Trophoblast cell (in vitro differentiated cells and primary cell): ENCODE measurements at regions not wholly inside any gene's neighbourhood (a gene's known extent, or its start where the extent isn't known, plus 50 kb on each side); places are given as distances from the start of the nearest gene placed in this dataset.
A peak's percentile ranks its signal among the peaks of the same experiment; 100 is the strongest.

Experiments
- DNase-seq, 2 donors: peaks; one replicate each; pipeline ENCODE4 v3.0.0-alpha.2; 2016
- H2AFZ ChIP-seq: 2 replicates; pipeline ENCODE4 v1.6.1; 2013; ENCODE audit warnings: low read length, moderate library complexity, mild to moderate bottlenecking; ENCODE audit not compliant: insufficient read depth, poor library complexity
- H2AK5ac ChIP-seq: 2 replicates; pipeline ENCODE4 v1.6.1; 2013; ENCODE audit warnings: mild to moderate bottlenecking, low read length
- H2BK120ac ChIP-seq: 2 replicates; pipeline ENCODE4 v1.6.1; 2013; ENCODE audit warnings: low read length, mild to moderate bottlenecking, moderate library complexity; ENCODE audit not compliant: insufficient read depth, poor library complexity
- H2BK12ac ChIP-seq: 2 replicates; pipeline ENCODE4 v1.6.1; 2013; ENCODE audit warnings: mild to moderate bottlenecking, low read length, moderate library complexity
- H2BK5ac ChIP-seq: 2 replicates; pipeline ENCODE4 v1.6.1; 2013; ENCODE audit warnings: low read length, low read depth, moderate library complexity, mild to moderate bottlenecking; ENCODE audit not compliant: poor library complexity
- H3K14ac ChIP-seq: 2 replicates; pipeline ENCODE4 v1.6.1; 2013; ENCODE audit warnings: mild to moderate bottlenecking, low read length
- H3K18ac ChIP-seq: 2 replicates; pipeline ENCODE4 v1.6.1; 2013; ENCODE audit warnings: mild to moderate bottlenecking, low read length
- H3K23ac ChIP-seq: 2 replicates; pipeline ENCODE4 v1.6.1; 2013; ENCODE audit warnings: low read length
- H3K27ac ChIP-seq: 2 replicates; pipeline ENCODE4 v1.5.1; 2013; ENCODE audit warnings: low read depth, mild to moderate bottlenecking, inconsistent platforms, low read length, moderate library complexity
- H3K27me3 ChIP-seq: 2 replicates; pipeline ENCODE4 v1.6.1; 2013; ENCODE audit warnings: inconsistent platforms, mild to moderate bottlenecking, low read length, moderate library complexity; ENCODE audit not compliant: insufficient read depth
- H3K36me3 ChIP-seq, 2 experiments: 1 replicate in 1 of 2; 2 replicates in 1 of 2; pipeline ENCODE4 v1.6.1; 2013; ENCODE audit warnings: low read length in 2 of 2, mild to moderate bottlenecking in 2 of 2, moderate library complexity in 1 of 2; ENCODE audit not compliant: insufficient read depth in 2 of 2, control insufficient read depth in 1 of 2
- H3K4ac ChIP-seq: 2 replicates; pipeline ENCODE4 v1.6.1; 2013; ENCODE audit warnings: low read depth, mild to moderate bottlenecking, low read length, moderate library complexity
- H3K4me1 ChIP-seq, 2 experiments: 1 replicate in 1 of 2; 2 replicates in 1 of 2; pipeline ENCODE4 v1.6.1; 2013; ENCODE audit warnings: low read length in 2 of 2, mild to moderate bottlenecking in 2 of 2, moderate library complexity in 1 of 2; ENCODE audit not compliant: insufficient read depth in 2 of 2, control insufficient read depth in 1 of 2
- H3K4me2 ChIP-seq: 2 replicates; pipeline ENCODE4 v1.6.1; 2013; ENCODE audit warnings: inconsistent platforms, mild to moderate bottlenecking, low read length, moderate library complexity
- H3K4me3 ChIP-seq: 2 replicates; pipeline ENCODE4 v1.5.1; 2013; ENCODE audit warnings: mild to moderate bottlenecking, low read depth, low read length, inconsistent platforms
- H3K79me1 ChIP-seq: one replicate; pipeline ENCODE4 v1.6.1; 2013; ENCODE audit warnings: low read length
- H3K79me2 ChIP-seq: 2 replicates; pipeline ENCODE4 v1.6.1; 2013; ENCODE audit warnings: low read length, mild to moderate bottlenecking; ENCODE audit not compliant: control insufficient read depth, insufficient read depth, poor library complexity
- H3K9ac ChIP-seq: 2 replicates; pipeline ENCODE4 v1.6.1; 2013; ENCODE audit warnings: mild to moderate bottlenecking, low read length
- H3K9me3 ChIP-seq: 2 replicates; pipeline ENCODE4 v1.6.1; 2013; ENCODE audit warnings: low read depth, mild to moderate bottlenecking, control low read depth, inconsistent platforms, low read length; ENCODE audit not compliant: insufficient read depth
- H4K12ac ChIP-seq: 2 replicates; pipeline ENCODE4 v1.6.1; 2013; ENCODE audit warnings: low read depth, mild to moderate bottlenecking, low read length, moderate library complexity
- H4K8ac ChIP-seq: 2 replicates; pipeline ENCODE4 v1.6.1; 2013; ENCODE audit warnings: low read depth, mild to moderate bottlenecking, low read length, moderate library complexity
- H4K91ac ChIP-seq: one replicate; pipeline ENCODE4 v1.6.1; 2013; ENCODE audit warnings: low read depth, mild to moderate bottlenecking, low read length, moderate library complexity
- WGBS: extraction: QIAGEN DNeasy Blood & Tissue Kit; methylation state at CpG from one replicate; pipeline ENCODE4 v1.1.7; 2013; ENCODE audit warnings: missing lambda C conversion rate; ENCODE audit not compliant: insufficient read length, insufficient coverage; ENCODE audit errors: extremely low coverage; 5-methylcytosine and 5-hydroxymethylcytosine counted together

DNA sequence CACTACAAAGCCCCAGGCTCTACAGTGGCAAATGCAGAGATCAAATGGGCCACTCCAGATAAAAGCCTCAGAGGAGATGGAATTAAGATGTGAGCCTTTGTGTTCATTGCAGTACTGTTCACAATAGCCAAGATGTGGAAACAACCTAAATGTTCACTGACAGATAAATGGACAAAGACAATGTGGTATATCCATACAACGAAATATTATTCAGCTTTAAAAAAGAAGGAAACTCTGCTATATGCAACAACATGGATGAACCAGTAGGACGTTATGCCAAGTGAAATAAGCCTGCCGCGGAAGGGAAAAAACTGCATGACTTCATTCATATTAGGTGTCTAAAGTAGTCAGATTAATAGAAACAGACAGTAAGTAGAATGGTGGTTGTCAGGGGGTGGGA lies 170.5 kb upstream of the TBX20 start:
- Histone ChIP-seq H4K8ac (no peak overlapping the region), H3K18ac (no peak overlapping the region), H3K4me3 (no peak overlapping the region), H2BK120ac (peak overlapping the region; percentile 40), H2BK5ac (no peak overlapping the region), H3K27me3 (no peaks in the 10 kb centered on the region), H2AFZ (no peak overlapping the region), H3K79me2 (no peaks in the 10 kb centered on the region), H2AK5ac (no peak overlapping the region), H3K36me3 (peaks cover 0 to 3% of the 10 kb centered on the region in 2 experiments), H2BK12ac (peak overlapping the region; percentile 92), H3K4ac (no peak overlapping the region), H3K14ac (no peak overlapping the region), H3K4me2 (no peak overlapping the region), H3K9me3 (peaks cover 3% of the 10 kb centered on the region), H3K79me1 (no peaks in the 10 kb centered on the region), H3K9ac (no peak overlapping the region), H4K12ac (no peak overlapping the region), H3K4me1 (no peaks in the 10 kb centered on the region), H3K23ac (no peak overlapping the region), H3K27ac (no peak overlapping the region), H4K91ac (no peak overlapping the region)
- DNase-seq: no peak
- WGBS: no CpG with 5 or more reads among the region's 4 CpGs

DNA sequence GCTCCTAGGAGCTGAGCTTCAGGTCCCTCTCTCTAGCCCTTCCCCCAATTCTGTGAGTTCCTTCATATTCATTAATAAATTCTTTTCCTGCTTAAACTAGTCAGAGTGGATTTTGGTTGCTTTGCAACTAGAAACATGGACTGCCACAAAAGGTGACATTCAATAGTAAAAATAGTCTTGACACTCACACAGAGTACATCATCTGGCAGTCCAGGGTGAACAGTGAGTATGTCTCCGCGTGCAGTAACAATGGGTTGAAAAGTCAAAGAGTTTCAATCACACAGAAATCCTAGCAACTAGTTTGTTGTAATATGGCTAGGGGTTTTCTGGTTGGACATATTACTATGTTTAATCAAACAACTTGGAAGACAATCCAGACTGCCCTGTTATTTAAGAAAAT lies 168.8 kb upstream of the TBX20 start:
- no peak overlapping the region for H3K4ac ChIP-seq
- H2BK5ac ChIP-seq: no peak overlapping the region
- no peaks in the 10 kb centered on the region for H3K79me1 ChIP-seq
- no peak overlapping the region for H3K14ac ChIP-seq
- H3K9me3 ChIP-seq: no peaks in the 10 kb centered on the region
- no peaks in the 10 kb centered on the region for H3K79me2 ChIP-seq
- DNase-seq: no peak
- H3K4me2 ChIP-seq: no peak overlapping the region
- no peak overlapping the region for H2AK5ac ChIP-seq
- H2BK12ac ChIP-seq: no peak overlapping the region
- H4K12ac ChIP-seq: no peak overlapping the region
- no peak overlapping the region for H4K91ac ChIP-seq
- no peak overlapping the region for H2BK120ac ChIP-seq
- no peaks in the 10 kb centered on the region for H3K4me1 ChIP-seq
- no peak overlapping the region for H3K18ac ChIP-seq
- H2AFZ ChIP-seq: no peak overlapping the region
- H3K36me3 ChIP-seq: no peaks in the 10 kb centered on the region
- no peak overlapping the region for H3K4me3 ChIP-seq
- H3K23ac ChIP-seq: no peak overlapping the region
- WGBS: no CpG with 5 or more reads among the region's 2 CpGs
- no peaks in the 10 kb centered on the region for H3K27me3 ChIP-seq
- H3K27ac ChIP-seq: no peak overlapping the region
- no peak overlapping the region for H4K8ac ChIP-seq
- no peak overlapping the region for H3K9ac ChIP-seq

DNA sequence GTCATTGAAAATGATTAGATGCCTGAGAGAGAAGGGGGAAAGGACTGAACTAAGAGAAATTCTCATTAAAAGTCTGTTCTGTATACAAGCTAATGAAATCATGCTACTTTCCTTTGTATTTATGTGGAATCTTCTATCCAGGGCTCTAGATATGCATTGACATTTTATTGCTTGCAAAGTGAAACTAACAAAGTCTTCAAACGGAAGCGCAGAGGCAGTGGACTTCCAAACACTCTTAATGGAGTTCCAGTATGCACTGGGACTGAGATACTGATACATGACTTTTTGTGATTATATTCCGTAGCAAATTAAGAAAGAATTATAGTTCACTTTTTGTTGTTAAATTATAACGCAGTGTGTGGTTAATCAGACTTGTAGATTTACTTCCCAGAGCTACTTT lies 166.8 kb upstream of the TBX20 start:
- H2AK5ac ChIP-seq: no peak overlapping the region
- H2BK12ac ChIP-seq: no peak overlapping the region
- H2BK120ac ChIP-seq: no peak overlapping the region
- DNase-seq: no peak
- no peak overlapping the region for H4K8ac ChIP-seq
- H2AFZ ChIP-seq: no peak overlapping the region
- WGBS: no CpG with 5 or more reads among the region's 4 CpGs
- H3K4me3 ChIP-seq: no peak overlapping the region
- H3K27ac ChIP-seq: no peak overlapping the region
- no peaks in the 10 kb centered on the region for H3K9me3 ChIP-seq
- no peak overlapping the region for H3K14ac ChIP-seq
- no peaks in the 10 kb centered on the region for H3K36me3 ChIP-seq
- no peak overlapping the region for H3K9ac ChIP-seq
- H3K4ac ChIP-seq: no peak overlapping the region
- no peak overlapping the region for H2BK5ac ChIP-seq
- H3K79me2 ChIP-seq: no peaks in the 10 kb centered on the region
- no peaks in the 10 kb centered on the region for H3K79me1 ChIP-seq
- no peaks in the 10 kb centered on the region for H3K27me3 ChIP-seq
- H4K91ac ChIP-seq: no peak overlapping the region
- H3K4me2 ChIP-seq: no peak overlapping the region
- no peak overlapping the region for H4K12ac ChIP-seq
- no peak overlapping the region for H3K18ac ChIP-seq
- H3K4me1 ChIP-seq: no peaks in the 10 kb centered on the region
- no peak overlapping the region for H3K23ac ChIP-seq

DNA sequence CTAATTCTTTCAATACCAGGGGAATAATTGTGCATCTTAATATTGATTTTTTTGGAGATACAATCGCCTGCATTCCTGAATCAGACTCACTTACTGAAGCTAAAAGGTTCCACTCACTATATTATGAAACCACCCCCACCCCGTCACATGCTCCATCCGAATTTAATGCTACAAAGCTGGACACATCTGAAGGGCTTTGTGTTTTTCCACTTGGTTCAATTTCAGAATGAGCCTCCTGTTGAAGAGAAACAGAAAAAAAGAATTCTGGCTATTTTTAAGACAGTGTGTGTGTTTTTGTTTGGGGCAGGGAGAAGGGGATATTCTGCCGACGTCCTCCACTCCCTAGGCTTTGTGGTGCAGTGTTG lies 165.5 kb upstream of the TBX20 start:
- no peak overlapping the region for H2BK5ac ChIP-seq
- no CpG with 5 or more reads among the region's 5 CpGs for WGBS
- no peak overlapping the region for H2AFZ ChIP-seq
- no peak overlapping the region for H4K91ac ChIP-seq
- H2BK120ac ChIP-seq: no peak overlapping the region
- H4K12ac ChIP-seq: no peak overlapping the region
- no peak overlapping the region for H2BK12ac ChIP-seq
- H3K4me2 ChIP-seq: no peak overlapping the region
- H3K27ac ChIP-seq: no peak overlapping the region
- no peaks in the 10 kb centered on the region for H3K27me3 ChIP-seq
- no peak for DNase-seq
- no peaks in the 10 kb centered on the region for H3K9me3 ChIP-seq
- H3K36me3 ChIP-seq: no peaks in the 10 kb centered on the region
- H3K4ac ChIP-seq: no peak overlapping the region
- H3K4me3 ChIP-seq: no peak overlapping the region
- no peaks in the 10 kb centered on the region for H3K79me1 ChIP-seq
- H3K14ac ChIP-seq: no peak overlapping the region
- H2AK5ac ChIP-seq: no peak overlapping the region
- H3K4me1 ChIP-seq: no peaks in the 10 kb centered on the region
- H3K79me2 ChIP-seq: no peaks in the 10 kb centered on the region
- no peak overlapping the region for H3K23ac ChIP-seq
- H3K18ac ChIP-seq: no peak overlapping the region
- no peak overlapping the region for H3K9ac ChIP-seq
- H4K8ac ChIP-seq: no peak overlapping the region
